ENCODE measurements at regions not wholly inside any gene's neighbourhood (a gene's known extent, or its start where the extent isn't known, plus 50 kb on each side); places are given as distances from the start of the nearest gene placed in this dataset.

- H4K5ac ChIP-seq (ENCODE audit: low read length), result no peak overlapping the region
- DNase-seq, result no peak
- H2BK5ac ChIP-seq (ENCODE audit: low read length), result no peak overlapping the region
- no peak overlapping the region for H3K23ac ChIP-seq (ENCODE audit: low read length)
- no peaks in the 10 kb centered on the region for H3K79me2 ChIP-seq (ENCODE audit: control insufficient read depth, insufficient read depth, low read length)
- H3K27ac ChIP-seq (ENCODE audit: low read depth, low read length), result no peak overlapping the region
- H3K4me2 ChIP-seq (ENCODE audit: low read length), result no peak overlapping the region
- WGBS (ENCODE audit: extremely low coverage, insufficient coverage, low lambda C conversion rate), result no CpG with 5 or more reads among the region's 2 CpGs
- H3K36me3 ChIP-seq (ENCODE audit: control insufficient read depth, insufficient read depth, low read length), result no peaks in the 10 kb centered on the region
- no peak overlapping the region for H3K4me3 ChIP-seq (ENCODE audit: low read length)
- no peak overlapping the region for H4K8ac ChIP-seq (ENCODE audit: low read depth, low read length)
- no peak overlapping the region for H2BK15ac ChIP-seq (replicated peaks; ENCODE audit: low read depth)
- no peaks in the 10 kb centered on the region for H3K79me1 ChIP-seq (ENCODE audit: low read length)
- no peak overlapping the region for H3K56ac ChIP-seq (ENCODE audit: low read length)
- H3K18ac ChIP-seq (ENCODE audit: low read length), result no peak overlapping the region
- H3K9ac ChIP-seq (ENCODE audit: low read length), result no peak overlapping the region
- no peaks in the 10 kb centered on the region for H3K27me3 ChIP-seq (ENCODE audit: insufficient read depth, low read length, poor library complexity)
- no peak overlapping the region for H2BK120ac ChIP-seq (ENCODE audit: low read depth, low read length)
- H2AK5ac ChIP-seq (ENCODE audit: low read length), result no peak overlapping the region
- no peak overlapping the region for H3K4ac ChIP-seq (ENCODE audit: low read depth, low read length)
- no peaks in the 10 kb centered on the region for H3K4me1 ChIP-seq (ENCODE audit: control insufficient read depth, low read depth, low read length)
Observed at GRCh38 chr2:18475884-18476283, 84.6 kb downstream of the RDH14 start.

GRCh38 chr2:18474700-18475099 is 85.8 kb downstream of the RDH14 start:
- no CpG with 5 or more reads among the region's 1 CpG for WGBS (ENCODE audit: extremely low coverage, insufficient coverage, low lambda C conversion rate)
- Histone ChIP-seq H3K4me1 (ENCODE audit: control insufficient read depth, low read depth, low read length) (no peaks in the 10 kb centered on the region), H2BK5ac (ENCODE audit: low read length) (no peak overlapping the region), H2AK5ac (ENCODE audit: low read length) (no peak overlapping the region), H3K9ac (ENCODE audit: low read length) (no peak overlapping the region), H4K5ac (ENCODE audit: low read length) (no peak overlapping the region), H3K79me2 (ENCODE audit: control insufficient read depth, insufficient read depth, low read length) (no peaks in the 10 kb centered on the region), H3K23ac (ENCODE audit: low read length) (no peak overlapping the region), H3K27me3 (ENCODE audit: insufficient read depth, low read length, poor library complexity) (no peaks in the 10 kb centered on the region), H3K4me3 (ENCODE audit: low read length) (no peak overlapping the region), H3K27ac (ENCODE audit: low read depth, low read length) (no peak overlapping the region), H3K36me3 (ENCODE audit: control insufficient read depth, insufficient read depth, low read length) (no peaks in the 10 kb centered on the region), H3K4me2 (ENCODE audit: low read length) (no peak overlapping the region), H4K8ac (ENCODE audit: low read depth, low read length) (no peak overlapping the region), H3K56ac (ENCODE audit: low read length) (no peak overlapping the region), H3K4ac (ENCODE audit: low read depth, low read length) (no peak overlapping the region), H2BK15ac (replicated peaks; ENCODE audit: low read depth) (no peak overlapping the region), H3K79me1 (ENCODE audit: low read length) (no peaks in the 10 kb centered on the region), H2BK120ac (ENCODE audit: low read depth, low read length) (no peak overlapping the region), H3K18ac (ENCODE audit: low read length) (no peak overlapping the region)
- DNase-seq, result no peak

GRCh38 chr2:18473241-18474181 is 86.9 kb downstream of the RDH14 start:
- Histone ChIP-seq H3K4me3 (ENCODE audit: low read length) (no peak overlapping the region), H3K18ac (ENCODE audit: low read length) (no peak overlapping the region), H4K5ac (ENCODE audit: low read length) (no peak overlapping the region), H2AK5ac (ENCODE audit: low read length) (no peak overlapping the region), H3K4me1 (ENCODE audit: control insufficient read depth, low read depth, low read length) (no peaks in the 10 kb centered on the region), H3K9ac (ENCODE audit: low read length) (no peak overlapping the region), H3K79me2 (ENCODE audit: control insufficient read depth, insufficient read depth, low read length) (no peaks in the 10 kb centered on the region), H3K4ac (ENCODE audit: low read depth, low read length) (no peak overlapping the region), H2BK15ac (replicated peaks; ENCODE audit: low read depth) (no peak overlapping the region), H3K79me1 (ENCODE audit: low read length) (no peaks in the 10 kb centered on the region), H3K56ac (ENCODE audit: low read length) (no peak overlapping the region), H3K27me3 (ENCODE audit: insufficient read depth, low read length, poor library complexity) (no peaks in the 10 kb centered on the region), H3K27ac (ENCODE audit: low read depth, low read length) (no peak overlapping the region), H3K36me3 (ENCODE audit: control insufficient read depth, insufficient read depth, low read length) (no peaks in the 10 kb centered on the region), H3K4me2 (ENCODE audit: low read length) (no peak overlapping the region), H3K23ac (ENCODE audit: low read length) (no peak overlapping the region), H2BK5ac (ENCODE audit: low read length) (no peak overlapping the region), H4K8ac (ENCODE audit: low read depth, low read length) (no peak overlapping the region), H2BK120ac (ENCODE audit: low read depth, low read length) (no peak overlapping the region)
- peak; percentile 27 for DNase-seq
- WGBS (ENCODE audit: extremely low coverage, insufficient coverage, low lambda C conversion rate), result no CpG with 5 or more reads among the region's 9 CpGs

- no peak overlapping the region for H3K9ac ChIP-seq (ENCODE audit: low read length)
- no peak overlapping the region for H2AK5ac ChIP-seq (ENCODE audit: low read length)
- H4K5ac ChIP-seq (ENCODE audit: low read length), result no peak overlapping the region
- H3K4ac ChIP-seq (ENCODE audit: low read depth, low read length), result no peak overlapping the region
- H2BK15ac ChIP-seq (replicated peaks; ENCODE audit: low read depth), result no peak overlapping the region
- H3K4me1 ChIP-seq (ENCODE audit: control insufficient read depth, low read depth, low read length), result no peaks in the 10 kb centered on the region
- H3K4me3 ChIP-seq (ENCODE audit: low read length), result no peak overlapping the region
- H3K18ac ChIP-seq (ENCODE audit: low read length), result no peak overlapping the region
- H3K79me1 ChIP-seq (ENCODE audit: low read length), result no peaks in the 10 kb centered on the region
- no peak overlapping the region for H2BK120ac ChIP-seq (ENCODE audit: low read depth, low read length)
- H3K23ac ChIP-seq (ENCODE audit: low read length), result no peak overlapping the region
- H3K56ac ChIP-seq (ENCODE audit: low read length), result no peak overlapping the region
- no CpG with 5 or more reads among the region's 5 CpGs for WGBS (ENCODE audit: extremely low coverage, insufficient coverage, low lambda C conversion rate)
- no peak overlapping the region for H2BK5ac ChIP-seq (ENCODE audit: low read length)
- H3K36me3 ChIP-seq (ENCODE audit: control insufficient read depth, insufficient read depth, low read length), result no peaks in the 10 kb centered on the region
- DNase-seq, result no peak
- H3K27me3 ChIP-seq (ENCODE audit: insufficient read depth, low read length, poor library complexity), result no peaks in the 10 kb centered on the region
- H4K8ac ChIP-seq (ENCODE audit: low read depth, low read length), result no peak overlapping the region
- no peak overlapping the region for H3K27ac ChIP-seq (ENCODE audit: low read depth, low read length)
- no peak overlapping the region for H3K4me2 ChIP-seq (ENCODE audit: low read length)
- no peaks in the 10 kb centered on the region for H3K79me2 ChIP-seq (ENCODE audit: control insufficient read depth, insufficient read depth, low read length)
Observed at GRCh38 chr2:18467749-18468360, 92.6 kb downstream of the RDH14 start.

- H2AK5ac ChIP-seq (ENCODE audit: low read length), result no peak overlapping the region
- H3K18ac ChIP-seq (ENCODE audit: low read length), result no peak overlapping the region
- H4K8ac ChIP-seq (ENCODE audit: low read depth, low read length), result no peak overlapping the region
- H3K4me3 ChIP-seq (ENCODE audit: low read length), result no peak overlapping the region
- H3K79me1 ChIP-seq (ENCODE audit: low read length), result no peaks in the 10 kb centered on the region
- H2BK120ac ChIP-seq (ENCODE audit: low read depth, low read length), result no peak overlapping the region
- no peak overlapping the region for H3K27ac ChIP-seq (ENCODE audit: low read depth, low read length)
- H3K9ac ChIP-seq (ENCODE audit: low read length), result no peak overlapping the region
- H3K4me2 ChIP-seq (ENCODE audit: low read length), result no peak overlapping the region
- H3K56ac ChIP-seq (ENCODE audit: low read length), result no peak overlapping the region
- no peak overlapping the region for H2BK5ac ChIP-seq (ENCODE audit: low read length)
- no peaks in the 10 kb centered on the region for H3K27me3 ChIP-seq (ENCODE audit: insufficient read depth, low read length, poor library complexity)
- no peak overlapping the region for H3K23ac ChIP-seq (ENCODE audit: low read length)
- H2BK15ac ChIP-seq (replicated peaks; ENCODE audit: low read depth), result no peak overlapping the region
- no CpG with 5 or more reads among the region's 3 CpGs for WGBS (ENCODE audit: extremely low coverage, insufficient coverage, low lambda C conversion rate)
- no peaks in the 10 kb centered on the region for H3K36me3 ChIP-seq (ENCODE audit: control insufficient read depth, insufficient read depth, low read length)
- H3K4me1 ChIP-seq (ENCODE audit: control insufficient read depth, low read depth, low read length), result no peaks in the 10 kb centered on the region
- no peak for DNase-seq
- no peak overlapping the region for H4K5ac ChIP-seq (ENCODE audit: low read length)
- no peak overlapping the region for H3K4ac ChIP-seq (ENCODE audit: low read depth, low read length)
- H3K79me2 ChIP-seq (ENCODE audit: control insufficient read depth, insufficient read depth, low read length), result no peaks in the 10 kb centered on the region
Observed at GRCh38 chr2:18465979-18466378, 94.5 kb downstream of the RDH14 start.

Measured in mesendoderm (in vitro differentiated cells).